K562 (cell line): ENCODE measurements at regions not wholly inside any gene's neighbourhood (a gene's known extent, or its start where the extent isn't known, plus 50 kb on each side); places are given as distances from the start of the nearest gene placed in this dataset.

Experiments
- ATAC-seq: fragments of 200-7000 bp; cut with Tn5 transposase; 3 replicates; pipeline ENCODE4 v1.9.1; 2020; ENCODE audit warnings: moderate library complexity
- BruUV-seq: library from RNA; stranded (reverse); fragments of 400-500 nt; replicated peaks from 2 replicates; lab custom pipeline; 2021; lab: Mats Ljungman, UMichigan
- CTCF ChIA-PET: fragments of 300-600 bp; formaldehyde crosslinking; extraction: SDS; loops from one replicate; lab custom pipeline; 2021; ENCODE audit warnings: low intra/inter-chr PET ratio; lab: Yijun Ruan, JAX
- POLR2A ChIA-PET: fragments of 300-600, 350-650 bp; sonication (Branson Sonifier 250); formaldehyde crosslinking; extraction: SDS; loops from one replicate; lab custom pipeline; 2021; ENCODE audit warnings: antibody characterized with exemption, inconsistent platforms; lab: Yijun Ruan, JAX
- DNase-seq, 4 experiments: peaks; one replicate each; pipeline versions ENCODE4 v3.0.0 to v3.0.0-alpha.2; 2011 to 2018; ENCODE audit warnings: low spot score in 3 of 4, mixed read lengths in 3 of 4; ENCODE audit errors: extremely low read depth in 1 of 4
- FAIRE-seq: peaks from 2 replicates; lab custom pipeline; 2011; peaks lifted over from hg19 to GRCh38; lab: Jason Lieb, UNC
- H2AFZ ChIP-seq: 2 replicates; pipeline ENCODE4 v1.6.0; 2011; ENCODE audit warnings: low read depth, low read length, control low read depth, inconsistent platforms
- H3K27ac ChIP-seq: fragments of 200-600 bp; 3 replicates; pipeline ENCODE4 v1.8.0; 2011; ENCODE audit warnings: low read depth, mild to moderate bottlenecking, control low read depth, inconsistent platforms, low read length, moderate library complexity, mixed read lengths; ENCODE audit errors: extremely low read depth
- H3K27me3 ChIP-seq, 2 experiments: fragments of 300-600 bp in 1 of 2; 2 replicates in 1 of 2; 3 replicates in 1 of 2; pipeline versions ENCODE4 v1.6.0 to v1.8.0; 2011; ENCODE audit warnings: inconsistent platforms in 2 of 2, low read length in 2 of 2, mild to moderate bottlenecking in 1 of 2, mixed read lengths in 1 of 2, moderate library complexity in 1 of 2; ENCODE audit not compliant: control insufficient read depth in 2 of 2, insufficient read depth in 2 of 2
- H3K36me3 ChIP-seq: fragments of 300-600 bp; 3 replicates; pipeline ENCODE4 v1.8.0; 2011; ENCODE audit warnings: mild to moderate bottlenecking, low read length, inconsistent platforms; ENCODE audit not compliant: control insufficient read depth, insufficient read depth
- H3K4me1 ChIP-seq, 2 experiments: fragments of 200-600 bp in 1 of 2; replicated peaks in 1 of 2; 2 replicates in 1 of 2; 3 replicates in 1 of 2; pipeline versions ENCODE4 v1.5.1 to v1.8.0; 2011; ENCODE audit warnings: inconsistent platforms in 2 of 2, low read length in 2 of 2, mild to moderate bottlenecking in 1 of 2, mixed read lengths in 1 of 2, moderate library complexity in 1 of 2; ENCODE audit not compliant: control insufficient read depth in 2 of 2, insufficient read depth in 2 of 2
- H3K4me2 ChIP-seq: 2 replicates; pipeline ENCODE4 v1.6.1; 2011; ENCODE audit warnings: low read length, control low read depth, inconsistent platforms, mixed read lengths; ENCODE audit not compliant: insufficient read depth
- H3K4me3 ChIP-seq: fragments of 200-600 bp; sonication (generic), shearing (Covaris generic); 2 replicates; pipeline ENCODE4 v1.5.1; 2016; ENCODE audit warnings: control low read depth, inconsistent platforms
- H3K79me2 ChIP-seq: fragments of 200-600 bp; 3 replicates; pipeline ENCODE4 v1.8.0; 2011; ENCODE audit warnings: low read length, inconsistent platforms; ENCODE audit not compliant: control insufficient read depth, insufficient read depth
- H3K9ac ChIP-seq, 2 experiments: 2 replicates each; pipeline versions ENCODE4 v1.6.0 to v1.6.1; 2011; ENCODE audit warnings: low read depth in 2 of 2, low read length in 2 of 2, control low read depth in 1 of 2, inconsistent platforms in 1 of 2, mild to moderate bottlenecking in 1 of 2, mixed read lengths in 1 of 2; ENCODE audit not compliant: insufficient read depth in 1 of 2
- H3K9me1 ChIP-seq: one replicate; pipeline ENCODE4 v1.6.0; 2011; ENCODE audit warnings: inconsistent platforms, mild to moderate bottlenecking, low read length, moderate library complexity; ENCODE audit not compliant: control insufficient read depth, insufficient read depth
- H3K9me3 ChIP-seq: replicated peaks from 2 replicates; pipeline ENCODE4 v1.5.1; 2011; ENCODE audit warnings: low read depth, low read length, inconsistent platforms; ENCODE audit not compliant: control insufficient read depth, insufficient read depth
- H4K20me1 ChIP-seq: replicated peaks from 2 replicates; pipeline ENCODE4 v1.6.1; 2011; ENCODE audit warnings: low read length, inconsistent platforms, mixed read lengths; ENCODE audit not compliant: control insufficient read depth, insufficient read depth
- DMBX1 ChIP-seq: fragments of 250-450 bp; sonication (Bioruptor Pico); IDR thresholded peaks from 2 replicates; pipeline ENCODE4 v1.8.0; 2022; ENCODE audit warnings: inconsistent platforms, mild to moderate bottlenecking, moderate library complexity, borderline replicate concordance
- ETV6 ChIP-seq, 3 experiments: fragments of 150-350 bp in 1 of 3; sonication (generic) in 1 of 3; formaldehyde crosslinking in 1 of 3; IDR thresholded peaks; 2 replicates each; pipeline versions ENCODE4 v1.6.1 to v1.8.0; 2014 to 2022; ENCODE audit warnings: borderline replicate concordance in 2 of 3, low read depth in 2 of 3, antibody characterized with exemption in 1 of 3, low read length in 1 of 3, mild to moderate bottlenecking in 1 of 3, missing genetic modification reagents in 1 of 3
- GTF2F1 ChIP-seq: IDR thresholded peaks from 2 replicates; pipeline ENCODE4 v1.6.1; 2011; ENCODE audit warnings: low read depth, low read length, improper control_type of control experiment
- HDAC1 ChIP-seq, 2 experiments: fragments of 450-650 bp; IDR thresholded peaks; 2 replicates each; pipeline ENCODE4 v1.6.1; 2016 to 2017; ENCODE audit warnings: inconsistent platforms in 1 of 2, mild to moderate bottlenecking in 1 of 2, moderate library complexity in 1 of 2
- ILK ChIP-seq: fragments of 450-650 bp; IDR thresholded peaks from 2 replicates; pipeline ENCODE4 v1.6.1; 2016; ENCODE audit warnings: missing genetic modification characterization, low read depth, mild to moderate bottlenecking, missing compliant biosample characterization, moderate library complexity, borderline replicate concordance
- NCOA2 ChIP-seq, 2 experiments: fragments of 450-650 bp; IDR thresholded peaks; 2 replicates each; pipeline ENCODE4 v1.6.1; 2018; ENCODE audit warnings: mild to moderate bottlenecking in 2 of 2, moderate library complexity in 1 of 2; ENCODE audit not compliant: partially characterized antibody in 2 of 2
- POLR3G ChIP-seq: IDR thresholded peaks from 2 replicates; pipeline ENCODE4 v1.6.1; 2011; ENCODE audit not compliant: insufficient read length, insufficient replicate concordance; ENCODE audit errors: extremely low read depth
- RBBP5 ChIP-seq: fragments of 200-600 bp; sonication (generic); IDR thresholded peaks from 2 replicates; pipeline ENCODE4 v1.6.1; 2012; ENCODE audit warnings: borderline replicate concordance, mild to moderate bottlenecking, low read length, control low read depth, inconsistent platforms; ENCODE audit not compliant: insufficient read depth, poor library complexity, severe bottlenecking
- ZNF175 ChIP-seq: fragments of 200-800 bp; sonication (Bioruptor generic); IDR thresholded peaks from 2 replicates; pipeline ENCODE4 v1.6.1; 2016; ENCODE audit warnings: low read depth, mild to moderate bottlenecking, missing genetic modification characterization, missing compliant biosample characterization
- ZNF431 ChIP-seq: sonication (generic); formaldehyde crosslinking; IDR thresholded peaks from 2 replicates; pipeline ENCODE4 v1.8.0; 2022; ENCODE audit warnings: mild to moderate bottlenecking, missing genetic modification reagents
- in situ Hi-C: fragments of 300-500 bp; cut with MboI; formaldehyde crosslinking; loops from 4 replicates; pipeline ENCODE4 v1.15.0; 2018; ENCODE audit warnings: inconsistent platforms, mixed read lengths
- intact Hi-C: fragments of 100-400 bp; cut with micrococcal nuclease; formaldehyde crosslinking; loops from 2 replicates; pipeline ENCODE4 v1.14.2; 2022
- TF ChIP-seq, protein P1 (sequence below): fragments of 250-450 bp; sonication (Bioruptor Pico); IDR thresholded peaks from 2 replicates; pipeline ENCODE4 v1.5.0; 2021; ENCODE audit warnings: mild to moderate bottlenecking, borderline replicate concordance
- TF ChIP-seq, protein P2 (sequence below): sonication (generic); formaldehyde crosslinking; IDR thresholded peaks from 2 replicates; pipeline ENCODE4 v1.8.1; 2022; ENCODE audit warnings: missing genetic modification reagents

DNA sequence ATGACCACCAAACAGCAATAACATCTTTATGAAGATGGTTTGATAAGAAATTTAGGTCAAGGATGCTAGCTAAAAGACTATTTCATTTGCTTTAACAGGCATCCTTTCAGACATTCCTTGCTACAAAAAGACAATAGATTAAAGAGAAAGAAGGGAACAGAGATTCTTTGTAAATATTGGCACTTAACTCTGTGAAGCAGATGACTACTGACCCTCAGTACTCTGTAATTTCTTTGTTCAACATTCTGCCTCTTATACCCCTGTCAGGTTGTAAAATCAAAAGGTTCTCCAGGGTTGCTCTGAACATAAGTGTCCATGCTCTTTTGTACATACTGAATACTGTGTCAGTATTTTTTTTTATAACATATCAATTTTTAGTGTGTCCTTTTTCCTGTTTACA is 610.6 kb upstream of the GRAMD2B start:
- CTCF ChIA-PET, result no interaction called here
- Histone ChIP-seq H3K9me3 (no peaks in the 10 kb centered on the region), H3K27ac (no peak overlapping the region), H3K4me3 (no peak overlapping the region), H3K4me1 (no peaks in the 10 kb centered on the region)
- in situ Hi-C loops, result no loop called here
- DNase-seq, result no peak
- no TSS peak for BruUV-seq
- TF ChIP-seq, protein P1, sequence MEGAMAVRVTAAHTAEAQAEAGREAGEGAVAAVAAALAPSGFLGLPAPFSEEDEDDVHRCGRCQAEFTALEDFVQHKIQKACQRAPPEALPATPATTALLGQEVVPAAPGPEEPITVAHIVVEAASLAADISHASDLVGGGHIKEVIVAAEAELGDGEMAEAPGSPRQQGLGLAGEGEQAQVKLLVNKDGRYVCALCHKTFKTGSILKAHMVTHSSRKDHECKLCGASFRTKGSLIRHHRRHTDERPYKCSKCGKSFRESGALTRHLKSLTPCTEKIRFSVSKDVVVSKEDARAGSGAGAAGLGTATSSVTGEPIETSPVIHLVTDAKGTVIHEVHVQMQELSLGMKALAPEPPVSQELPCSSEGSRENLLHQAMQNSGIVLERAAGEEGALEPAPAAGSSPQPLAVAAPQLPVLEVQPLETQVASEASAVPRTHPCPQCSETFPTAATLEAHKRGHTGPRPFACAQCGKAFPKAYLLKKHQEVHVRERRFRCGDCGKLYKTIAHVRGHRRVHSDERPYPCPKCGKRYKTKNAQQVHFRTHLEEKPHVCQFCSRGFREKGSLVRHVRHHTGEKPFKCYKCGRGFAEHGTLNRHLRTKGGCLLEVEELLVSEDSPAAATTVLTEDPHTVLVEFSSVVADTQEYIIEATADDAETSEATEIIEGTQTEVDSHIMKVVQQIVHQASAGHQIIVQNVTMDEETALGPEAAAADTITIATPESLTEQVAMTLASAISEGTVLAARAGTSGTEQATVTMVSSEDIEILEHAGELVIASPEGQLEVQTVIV, result no peak
- TF ChIP-seq, protein P2, sequence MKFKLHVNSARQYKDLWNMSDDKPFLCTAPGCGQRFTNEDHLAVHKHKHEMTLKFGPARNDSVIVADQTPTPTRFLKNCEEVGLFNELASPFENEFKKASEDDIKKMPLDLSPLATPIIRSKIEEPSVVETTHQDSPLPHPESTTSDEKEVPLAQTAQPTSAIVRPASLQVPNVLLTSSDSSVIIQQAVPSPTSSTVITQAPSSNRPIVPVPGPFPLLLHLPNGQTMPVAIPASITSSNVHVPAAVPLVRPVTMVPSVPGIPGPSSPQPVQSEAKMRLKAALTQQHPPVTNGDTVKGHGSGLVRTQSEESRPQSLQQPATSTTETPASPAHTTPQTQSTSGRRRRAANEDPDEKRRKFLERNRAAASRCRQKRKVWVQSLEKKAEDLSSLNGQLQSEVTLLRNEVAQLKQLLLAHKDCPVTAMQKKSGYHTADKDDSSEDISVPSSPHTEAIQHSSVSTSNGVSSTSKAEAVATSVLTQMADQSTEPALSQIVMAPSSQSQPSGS, result no peak
- TF ChIP-seq GTF2F1 (no peak), ETV6 (IDR thresholded peaks at IDR 0.05; ENCODE audit: borderline replicate concordance in 1 of 2, low read depth in 2 of 2, low read length in 1 of 2) (no peak), ETV6 (CRISPR knock-in tag; IDR thresholded peaks at IDR 0.05; ENCODE audit: borderline replicate concordance) (no peak), RBBP5 (no peak), ZNF431 (no peak), HDAC1 (IDR thresholded peaks at IDR 0.05) (no peak), ZNF175 (CRISPR knock-in tag) (no peak), DMBX1 (CRISPR knock-in tag) (no peak), POLR3G (no peak), NCOA2 (IDR thresholded peaks at IDR 0.05; ENCODE audit: partially characterized antibody in 2 of 2) (no peak), ILK (tag) (no peak)
- TF ChIP-seq, all 486 proteins: peak for 0
- no peaks in the 10 kb centered on the region for H3K9me1 ChIP-seq
- no peaks in the 10 kb centered on the region for H3K79me2 ChIP-seq
- FAIRE-seq (no peak), ATAC-seq (no peak)
- H2AFZ ChIP-seq, result no peak overlapping the region
- no peaks in the 10 kb centered on the region for H4K20me1 ChIP-seq
- intact Hi-C loops, result no loop called here
- no peak overlapping the region for H3K9ac ChIP-seq
- no peak overlapping the region for H3K4me2 ChIP-seq
- no peaks in the 10 kb centered on the region for H3K27me3 ChIP-seq
- H3K36me3 ChIP-seq, result no peaks in the 10 kb centered on the region
- POLR2A ChIA-PET, result no interaction called here
